Caco-2 (cell line): ENCODE measurements at regions not wholly inside any gene's neighbourhood (a gene's known extent, or its start where the extent isn't known, plus 50 kb on each side); places are given as distances from the start of the nearest gene placed in this dataset.

Experiments
- BruUV-seq: library from RNA; stranded (reverse); fragments of 400-500 nt; replicated peaks from 2 replicates; lab custom pipeline; 2021; lab: Mats Ljungman, UMichigan
- CTCF ChIA-PET: fragments of 300-600 bp; sonication (Branson Sonifier 250); formaldehyde crosslinking; loops from one replicate; lab custom pipeline; 2022; ENCODE audit warnings: antibody characterized with exemption; lab: Charles Lee
- POLR2A ChIA-PET: fragments of 300-600 bp; sonication (Branson Sonifier 250); formaldehyde crosslinking; loops from one replicate; lab custom pipeline; 2022; ENCODE audit warnings: antibody characterized with exemption; lab: Charles Lee
- DNase-seq, 2 experiments: peaks; one replicate each; pipeline versions ENCODE4 v3.0.0 to v3.0.0-alpha.2; 2020 to 2022
- H3K27me3 ChIP-seq: replicated peaks from 2 replicates; pipeline ENCODE4 v1.6.0; 2011; ENCODE audit warnings: low read length; ENCODE audit not compliant: control insufficient read depth, insufficient read depth
- H3K36me3 ChIP-seq: 2 replicates; pipeline ENCODE4 v1.5.1; 2011; ENCODE audit warnings: low read length; ENCODE audit not compliant: control insufficient read depth, insufficient read depth
- H3K4me1 ChIP-seq: fragments of 250-450 bp; sonication (Bioruptor Pico); 2 replicates; pipeline ENCODE4 v1.5.1; 2020; ENCODE audit warnings: mild to moderate bottlenecking
- H3K4me3 ChIP-seq: 2 replicates; pipeline ENCODE4 v1.5.1; 2011; ENCODE audit warnings: low read depth, mild to moderate bottlenecking, control low read depth, low read length
- H3K9me3 ChIP-seq: fragments of 250-450 bp; sonication (Bioruptor Pico); 2 replicates; pipeline ENCODE4 v1.5.1; 2020; ENCODE audit warnings: mild to moderate bottlenecking, moderate library complexity
- H3K27ac Mint-ChIP-seq: one replicate; pipeline ENCODE4 v1.8.0; 2022; ENCODE audit warnings: mixed read lengths; ENCODE audit not compliant: unreplicated experiment
- H3K27me3 Mint-ChIP-seq: one replicate; pipeline ENCODE4 v1.8.0; 2022; ENCODE audit warnings: mixed read lengths; ENCODE audit not compliant: insufficient read depth, unreplicated experiment
- H3K36me3 Mint-ChIP-seq: one replicate; pipeline ENCODE4 v1.8.0; 2022; ENCODE audit warnings: mild to moderate bottlenecking, mixed read lengths; ENCODE audit not compliant: insufficient read depth, unreplicated experiment
- H3K4me1 Mint-ChIP-seq: one replicate; pipeline ENCODE4 v1.8.0; 2022; ENCODE audit warnings: low read depth, mixed read lengths; ENCODE audit not compliant: unreplicated experiment
- H3K4me3 Mint-ChIP-seq: one replicate; pipeline ENCODE4 v1.8.0; 2022; ENCODE audit warnings: mild to moderate bottlenecking, moderate library complexity, mixed read lengths; ENCODE audit not compliant: unreplicated experiment
- H3K9me3 Mint-ChIP-seq: one replicate; pipeline ENCODE4 v1.8.0; 2022; ENCODE audit warnings: mixed read lengths; ENCODE audit not compliant: unreplicated experiment
- CTCF ChIP-seq, 2 experiments: fragments of 200-600 bp in 1 of 2; IDR thresholded peaks; 1 replicate in 1 of 2; 2 replicates in 1 of 2; pipeline versions ENCODE4 v1.5.1 to v1.8.0; 2011 to 2022; ENCODE audit warnings: antibody characterized with exemption in 1 of 2, control low read depth in 1 of 2, inconsistent platforms in 1 of 2, low read depth in 1 of 2, low read length in 1 of 2, mild to moderate bottlenecking in 1 of 2, moderate library complexity in 1 of 2; ENCODE audit not compliant: insufficient read depth in 1 of 2, severe bottlenecking in 1 of 2, unreplicated experiment in 1 of 2
- intact Hi-C: fragments of 100-400 bp; cut with micrococcal nuclease; formaldehyde crosslinking; loops from one replicate; pipeline ENCODE4 v1.10.0; 2022; ENCODE audit not compliant: unreplicated experiment

DNA sequence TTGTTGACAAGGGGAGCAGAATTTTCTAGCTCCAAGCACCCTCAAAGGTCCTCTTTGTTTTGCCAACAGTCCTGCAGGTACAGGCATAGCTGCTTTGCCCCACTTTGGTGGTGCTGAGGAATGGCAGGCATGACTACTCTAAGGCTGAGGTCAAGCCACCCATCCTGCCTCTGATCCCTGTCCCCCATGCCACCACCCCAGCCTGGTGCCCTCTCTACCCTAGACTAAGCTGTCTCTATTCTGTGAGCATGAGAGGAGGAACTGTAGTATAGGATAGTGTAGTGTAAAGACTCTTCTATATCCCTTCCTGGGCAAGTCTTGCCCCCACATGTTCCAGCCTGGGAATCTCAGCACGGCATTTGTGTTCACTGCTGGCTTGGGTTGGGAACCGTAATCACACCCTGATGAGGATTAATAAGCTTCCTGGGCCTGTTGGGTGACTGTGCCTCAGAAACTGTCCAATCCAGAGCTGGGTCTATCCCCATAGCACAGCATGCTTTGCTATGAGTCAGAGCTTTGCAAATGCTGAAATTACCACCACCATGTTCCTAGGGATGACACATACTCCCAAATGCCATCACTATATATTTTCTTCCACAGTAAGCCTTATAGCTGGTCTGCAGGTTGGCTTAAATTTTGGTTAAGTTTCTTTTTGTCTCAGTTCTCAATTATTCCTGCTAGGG is 105.7 kb upstream of the PPP2R5A start:
- intact Hi-C loops = no loop called here

GRCh38 chr1:212181015-212181882 is 104.0 kb upstream of the PPP2R5A start:
- no peak overlapping the region for H3K4me3 ChIP-seq
- no peaks in the 10 kb centered on the region for H3K36me3 ChIP-seq
- Mint-ChIP-seq H3K36me3 (no peaks in the 10 kb centered on the region), H3K4me1 (no peaks in the 10 kb centered on the region), H3K9me3 (no peaks in the 10 kb centered on the region), H3K4me3 (no peak overlapping the region), H3K27me3 (no peaks in the 10 kb centered on the region), H3K27ac (no peak overlapping the region)
- no peak for DNase-seq
- intact Hi-C loops = no loop called here
- no peaks in the 10 kb centered on the region for H3K4me1 ChIP-seq
- H3K9me3 ChIP-seq = no peaks in the 10 kb centered on the region
- ChIA-PET POLR2A (no interaction called here), CTCF (no interaction called here)
- TF ChIP-seq CTCF (IDR thresholded peaks at IDR 0.05; ENCODE audit: insufficient read depth in 1 of 2, low read depth in 1 of 2, low read length in 1 of 2, severe bottlenecking in 1 of 2, unreplicated experiment in 1 of 2) = no peak
- no TSS peak for BruUV-seq
- no peaks in the 10 kb centered on the region for H3K27me3 ChIP-seq

More for the DNA sequence above, 105.7 kb upstream of the PPP2R5A start:
- no peak for TF ChIP-seq CTCF (IDR thresholded peaks at IDR 0.05; ENCODE audit: insufficient read depth in 1 of 2, low read depth in 1 of 2, low read length in 1 of 2, severe bottlenecking in 1 of 2, unreplicated experiment in 1 of 2)
- Histone ChIP-seq H3K9me3 (no peaks in the 10 kb centered on the region), H3K36me3 (no peaks in the 10 kb centered on the region), H3K27me3 (no peaks in the 10 kb centered on the region), H3K4me1 (no peaks in the 10 kb centered on the region), H3K4me3 (no peak overlapping the region)
- Mint-ChIP-seq H3K27me3 (no peaks in the 10 kb centered on the region), H3K9me3 (no peaks in the 10 kb centered on the region), H3K36me3 (no peaks in the 10 kb centered on the region), H3K4me3 (no peak overlapping the region), H3K4me1 (no peaks in the 10 kb centered on the region), H3K27ac (no peak overlapping the region)
- no peak for DNase-seq
- BruUV-seq = no TSS peak
- CTCF ChIA-PET = no interaction called here
- POLR2A ChIA-PET = no interaction called here

DNA sequence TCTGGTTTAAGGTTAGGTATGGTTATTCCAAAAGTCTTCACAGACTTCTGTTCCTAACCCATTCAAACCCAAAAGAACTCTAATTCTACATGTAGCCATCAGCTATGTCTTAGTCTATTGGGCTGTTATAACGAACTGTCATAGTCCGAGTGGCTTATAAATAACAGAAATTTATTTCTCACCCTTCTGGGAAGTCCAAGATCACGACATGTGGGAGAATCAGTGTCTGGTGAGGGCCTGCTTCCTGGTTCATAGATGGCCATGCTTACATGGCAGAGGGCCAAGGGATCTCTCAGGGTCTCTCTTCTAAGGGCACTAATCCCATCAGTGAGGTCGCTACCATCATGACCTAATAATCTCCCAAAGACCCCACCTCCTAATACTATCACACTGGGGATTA is 103.0 kb upstream of the PPP2R5A start:
- no peaks in the 10 kb centered on the region for H3K27me3 Mint-ChIP-seq
- H3K9me3 Mint-ChIP-seq = no peaks in the 10 kb centered on the region
- ChIA-PET POLR2A (no interaction called here), CTCF (no interaction called here)
- no peaks in the 10 kb centered on the region for H3K36me3 Mint-ChIP-seq
- no peak for TF ChIP-seq CTCF (IDR thresholded peaks at IDR 0.05; ENCODE audit: insufficient read depth in 1 of 2, low read depth in 1 of 2, low read length in 1 of 2, severe bottlenecking in 1 of 2, unreplicated experiment in 1 of 2)
- BruUV-seq = no TSS peak
- Histone ChIP-seq H3K27me3 (no peaks in the 10 kb centered on the region), H3K36me3 (no peaks in the 10 kb centered on the region), H3K9me3 (no peaks in the 10 kb centered on the region), H3K4me1 (no peaks in the 10 kb centered on the region), H3K4me3 (no peak overlapping the region)
- no peak overlapping the region for H3K27ac Mint-ChIP-seq
- intact Hi-C loops = no loop called here
- H3K4me3 Mint-ChIP-seq = no peak overlapping the region
- no peaks in the 10 kb centered on the region for H3K4me1 Mint-ChIP-seq
- DNase-seq = no peak
